NB4 (cell line): ENCODE measurements at regions not wholly inside any gene's neighbourhood (a gene's known extent, or its start where the extent isn't known, plus 50 kb on each side); places are given as distances from the start of the nearest gene placed in this dataset.

Experiments
- MAX ChIP-seq: IDR thresholded peaks from 2 replicates; pipeline ENCODE4 v1.6.1; 2011; ENCODE audit warnings: low read depth, low read length
- MYC ChIP-seq: IDR thresholded peaks from 2 replicates; pipeline ENCODE4 v1.6.1; 2011; ENCODE audit warnings: low read depth, low read length
- POLR2A ChIP-seq: IDR thresholded peaks from 2 replicates; pipeline ENCODE4 v1.6.1; 2011; ENCODE audit warnings: mild to moderate bottlenecking; ENCODE audit not compliant: insufficient read length; ENCODE audit errors: extremely low read depth
- TF ChIP-seq, protein P1 (sequence below): IDR thresholded peaks from one replicate; pipeline ENCODE4 v1.5.1; 2012; ENCODE audit warnings: low read depth, low read length

GRCh38 chr6:14456941-14457340 is 339.4 kb downstream of the CD83 start:
- TF ChIP-seq, protein P1, sequence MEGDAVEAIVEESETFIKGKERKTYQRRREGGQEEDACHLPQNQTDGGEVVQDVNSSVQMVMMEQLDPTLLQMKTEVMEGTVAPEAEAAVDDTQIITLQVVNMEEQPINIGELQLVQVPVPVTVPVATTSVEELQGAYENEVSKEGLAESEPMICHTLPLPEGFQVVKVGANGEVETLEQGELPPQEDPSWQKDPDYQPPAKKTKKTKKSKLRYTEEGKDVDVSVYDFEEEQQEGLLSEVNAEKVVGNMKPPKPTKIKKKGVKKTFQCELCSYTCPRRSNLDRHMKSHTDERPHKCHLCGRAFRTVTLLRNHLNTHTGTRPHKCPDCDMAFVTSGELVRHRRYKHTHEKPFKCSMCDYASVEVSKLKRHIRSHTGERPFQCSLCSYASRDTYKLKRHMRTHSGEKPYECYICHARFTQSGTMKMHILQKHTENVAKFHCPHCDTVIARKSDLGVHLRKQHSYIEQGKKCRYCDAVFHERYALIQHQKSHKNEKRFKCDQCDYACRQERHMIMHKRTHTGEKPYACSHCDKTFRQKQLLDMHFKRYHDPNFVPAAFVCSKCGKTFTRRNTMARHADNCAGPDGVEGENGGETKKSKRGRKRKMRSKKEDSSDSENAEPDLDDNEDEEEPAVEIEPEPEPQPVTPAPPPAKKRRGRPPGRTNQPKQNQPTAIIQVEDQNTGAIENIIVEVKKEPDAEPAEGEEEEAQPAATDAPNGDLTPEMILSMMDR: no peak
- TF ChIP-seq MAX: no peak
- TF ChIP-seq MYC: no peak
- no peak for TF ChIP-seq POLR2A
